H9 (cell line): ENCODE measurements at regions not wholly inside any gene's neighbourhood (a gene's known extent, or its start where the extent isn't known, plus 50 kb on each side); places are given as distances from the start of the nearest gene placed in this dataset.

Experiments used
- DNase-seq: peaks from one replicate; pipeline ENCODE4 v3.0.0-alpha.2; 2017
- H2AFZ ChIP-seq: one replicate; pipeline ENCODE4 v1.6.1; 2013; ENCODE audit warnings: mild to moderate bottlenecking, low read length, control low read depth, moderate library complexity
- H2AK5ac ChIP-seq: 2 replicates; pipeline ENCODE4 v1.6.1; 2013; ENCODE audit warnings: low read length, control low read depth, mixed read lengths; ENCODE audit not compliant: insufficient read length
- H2BK120ac ChIP-seq: one replicate; pipeline ENCODE4 v1.6.1; 2013; ENCODE audit warnings: low read depth, mild to moderate bottlenecking, low read length, control low read depth, inconsistent platforms; ENCODE audit not compliant: poor library complexity, severe bottlenecking
- H2BK12ac ChIP-seq: 2 replicates; pipeline ENCODE4 v1.6.1; 2013; ENCODE audit warnings: low read length, control low read depth, mixed read lengths, low read depth; ENCODE audit not compliant: insufficient read length
- H2BK15ac ChIP-seq: 2 replicates; pipeline ENCODE4 v1.6.1; 2013; ENCODE audit warnings: low read depth, low read length, control low read depth
- H2BK20ac ChIP-seq: one replicate; pipeline ENCODE4 v1.6.1; 2013; ENCODE audit warnings: low read depth, mild to moderate bottlenecking, low read length, control low read depth, inconsistent platforms; ENCODE audit not compliant: poor library complexity, severe bottlenecking
- H2BK5ac ChIP-seq: 2 replicates; pipeline ENCODE4 v1.6.1; 2013; ENCODE audit warnings: low read length, control low read depth, mixed read lengths; ENCODE audit not compliant: insufficient read length
- H3K14ac ChIP-seq: 2 replicates; pipeline ENCODE4 v1.6.1; 2013; ENCODE audit warnings: low read length, control low read depth; ENCODE audit not compliant: insufficient read depth
- H3K18ac ChIP-seq: 2 replicates; pipeline ENCODE4 v1.6.1; 2013; ENCODE audit warnings: low read depth, mild to moderate bottlenecking, mixed read lengths, low read length, control low read depth; ENCODE audit not compliant: insufficient read length
- H3K23ac ChIP-seq: 2 replicates; pipeline ENCODE4 v1.6.1; 2013; ENCODE audit warnings: low read length, control low read depth, mixed read lengths, low read depth; ENCODE audit not compliant: insufficient read length
- H3K23me2 ChIP-seq: 2 replicates; pipeline ENCODE4 v1.6.1; 2013; ENCODE audit warnings: low read depth, mild to moderate bottlenecking, mixed read lengths, low read length, control low read depth; ENCODE audit not compliant: insufficient read length, poor library complexity, severe bottlenecking
- H3K27ac ChIP-seq: 2 replicates; pipeline ENCODE4 v1.5.1; 2013; ENCODE audit warnings: low read length, control low read depth, mixed read lengths, low read depth; ENCODE audit not compliant: insufficient read length
- H3K27me3 ChIP-seq: 2 replicates; pipeline ENCODE4 v1.6.1; 2013; ENCODE audit warnings: low read length, control low read depth, inconsistent platforms; ENCODE audit not compliant: insufficient read depth
- H3K4ac ChIP-seq: 2 replicates; pipeline ENCODE4 v1.6.1; 2013; ENCODE audit warnings: low read depth, mild to moderate bottlenecking, control low read depth, inconsistent platforms, low read length, moderate library complexity
- H3K4me1 ChIP-seq: 2 replicates; pipeline ENCODE4 v1.6.1; 2013; ENCODE audit warnings: low read length, control low read depth, inconsistent platforms; ENCODE audit not compliant: insufficient read depth
- H3K4me2 ChIP-seq: 2 replicates; pipeline ENCODE4 v1.6.1; 2013; ENCODE audit warnings: low read length, control low read depth, mixed read lengths; ENCODE audit not compliant: insufficient read length, insufficient read depth
- H3K56ac ChIP-seq: 2 replicates; pipeline ENCODE4 v1.6.1; 2013; ENCODE audit warnings: low read depth, mild to moderate bottlenecking, mixed read lengths, low read length, control low read depth; ENCODE audit not compliant: insufficient read length
- H3K79me1 ChIP-seq: 2 replicates; pipeline ENCODE4 v1.6.1; 2013; ENCODE audit warnings: low read depth, mild to moderate bottlenecking, moderate library complexity, low read length, control low read depth, inconsistent platforms; ENCODE audit not compliant: insufficient read depth, poor library complexity, severe bottlenecking
- H3K79me2 ChIP-seq: 2 replicates; pipeline ENCODE4 v1.6.1; 2013; ENCODE audit warnings: low read length, control low read depth, inconsistent platforms; ENCODE audit not compliant: insufficient read depth
- H3K9ac ChIP-seq: 2 replicates; pipeline ENCODE4 v1.6.1; 2013; ENCODE audit warnings: low read length, control low read depth, mixed read lengths; ENCODE audit not compliant: insufficient read length; ENCODE audit errors: extremely low read depth
- H3K9me3 ChIP-seq: one replicate; pipeline ENCODE4 v1.6.1; 2013; ENCODE audit warnings: low read depth, low read length, inconsistent platforms; ENCODE audit not compliant: control insufficient read depth
- H3T11ph ChIP-seq: one replicate; pipeline ENCODE4 v1.6.1; 2013; ENCODE audit warnings: mild to moderate bottlenecking, low read length, control low read depth, inconsistent platforms
- H4K20me1 ChIP-seq: one replicate; pipeline ENCODE4 v1.6.1; 2013; ENCODE audit not compliant: control insufficient read depth, insufficient read length, insufficient read depth
- H4K5ac ChIP-seq: 2 replicates; pipeline ENCODE4 v1.6.1; 2013; ENCODE audit warnings: low read depth, mild to moderate bottlenecking, mixed read lengths, low read length, control low read depth; ENCODE audit not compliant: insufficient read length
- H4K8ac ChIP-seq: replicated peaks from 2 replicates; pipeline ENCODE4 v1.6.1; 2013; ENCODE audit warnings: low read length, control low read depth, mixed read lengths, low read depth; ENCODE audit not compliant: insufficient read length
- H4K91ac ChIP-seq: 2 replicates; pipeline ENCODE4 v1.6.1; 2013; ENCODE audit warnings: low read depth, mild to moderate bottlenecking, moderate library complexity, mixed read lengths, low read length, control low read depth; ENCODE audit not compliant: insufficient read length
- H3K27ac Mint-ChIP-seq, 3 experiments: 2 replicates in 2 of 3; 3 replicates in 1 of 3; pipeline ENCODE4 v1.8.0; 2020 to 2021; ENCODE audit warnings: mixed read lengths in 3 of 3, mild to moderate bottlenecking in 1 of 3, moderate library complexity in 1 of 3
- H3K27me3 Mint-ChIP-seq: 2 replicates; pipeline ENCODE4 v1.8.0; 2021; ENCODE audit warnings: low read depth, mild to moderate bottlenecking, moderate library complexity, mixed read lengths
- H3K36me3 Mint-ChIP-seq, 3 experiments: 2 replicates in 2 of 3; 3 replicates in 1 of 3; pipeline ENCODE4 v1.8.0; 2020 to 2021; ENCODE audit warnings: low read depth in 3 of 3, mixed read lengths in 3 of 3; ENCODE audit not compliant: insufficient read depth in 1 of 3
- H3K4me1 Mint-ChIP-seq, 2 experiments: 2 replicates each; pipeline ENCODE4 v1.8.0; 2020; ENCODE audit warnings: mixed read lengths in 2 of 2
- H3K4me3 Mint-ChIP-seq, 2 experiments: 2 replicates in 1 of 2; 3 replicates in 1 of 2; pipeline ENCODE4 v1.8.0; 2020 to 2021; ENCODE audit warnings: mild to moderate bottlenecking in 2 of 2, mixed read lengths in 2 of 2, moderate library complexity in 1 of 2
- H3K9me3 Mint-ChIP-seq, 2 experiments: 2 replicates in 1 of 2; 3 replicates in 1 of 2; pipeline ENCODE4 v1.8.0; 2020; ENCODE audit warnings: mild to moderate bottlenecking in 2 of 2, mixed read lengths in 2 of 2, moderate library complexity in 1 of 2
- CTCF ChIP-seq: fragments of 200-600 bp; sonication (generic); conservative IDR thresholded peaks from 3 replicates; pipeline ENCODE4 v1.8.0; 2021; ENCODE audit warnings: antibody characterized with exemption, mild to moderate bottlenecking
- WGBS: extraction: QIAGEN DNeasy Blood & Tissue Kit; methylation state at CpG from one replicate; pipeline ENCODE4 v1.1.7; 2013; ENCODE audit warnings: missing lambda C conversion rate, low lambda C conversion rate, mixed read lengths; ENCODE audit not compliant: insufficient read length; ENCODE audit errors: extremely low coverage; 5-methylcytosine and 5-hydroxymethylcytosine counted together

DNA sequence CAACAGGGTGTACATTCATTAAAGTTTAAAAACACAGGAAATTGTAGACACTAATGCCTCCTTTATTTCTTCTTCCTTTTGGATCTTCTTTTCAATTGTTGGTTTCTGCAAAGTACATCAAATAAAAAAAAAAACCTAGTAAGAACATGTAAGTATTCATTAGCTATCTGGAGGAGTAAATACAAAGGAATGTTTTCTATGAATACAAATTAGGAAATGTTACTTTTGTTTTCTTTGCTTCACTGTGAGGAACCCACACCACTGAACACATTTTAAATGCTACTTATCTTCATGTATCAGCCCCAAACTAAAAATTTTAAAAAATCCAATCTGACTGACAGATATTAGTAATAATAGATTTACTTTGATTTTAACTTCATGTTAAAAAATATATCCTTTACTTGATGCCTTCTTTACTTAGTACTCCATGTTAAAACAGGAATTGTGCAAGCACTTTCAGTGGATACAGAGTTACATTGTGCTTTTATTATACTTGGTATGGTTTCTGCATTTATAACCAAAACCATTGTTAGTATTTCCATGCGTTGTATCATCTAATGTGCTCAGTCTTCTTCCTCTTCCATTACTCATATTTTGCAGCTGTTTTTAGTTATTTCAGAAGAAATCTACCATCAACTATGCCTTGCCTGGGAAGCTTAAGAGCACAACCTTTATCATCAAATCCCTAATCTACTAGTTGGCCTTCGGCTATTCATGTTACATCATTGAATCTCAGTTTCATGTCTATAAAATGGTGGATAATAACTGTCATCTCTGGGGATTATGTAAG is 236.9 kb upstream of the DPYD start:
- Histone ChIP-seq H4K8ac (no peak overlapping the region), H3K9ac (no peak overlapping the region), H3K4me2 (no peak overlapping the region), H3K23me2 (no peaks in the 10 kb centered on the region), H4K20me1 (no peaks in the 10 kb centered on the region), H2BK120ac (no peak overlapping the region), H3K27ac (no peak overlapping the region), H3K14ac (no peak overlapping the region), H4K91ac (no peak overlapping the region), H3K4me1 (no peaks in the 10 kb centered on the region), H2BK12ac (no peak overlapping the region), H4K5ac (no peak overlapping the region), H2AK5ac (no peak overlapping the region), H2BK20ac (no peak overlapping the region), H3K4ac (no peak overlapping the region), H3K9me3 (no peaks in the 10 kb centered on the region), H3K79me2 (no peaks in the 10 kb centered on the region), H2BK15ac (no peak overlapping the region), H3T11ph (no peak overlapping the region), H3K18ac (no peak overlapping the region), H2AFZ (no peak overlapping the region), H3K56ac (no peak overlapping the region), H2BK5ac (no peak overlapping the region), H3K79me1 (no peaks in the 10 kb centered on the region), H3K27me3 (no peaks in the 10 kb centered on the region), H3K23ac (no peak overlapping the region)
- Mint-ChIP-seq H3K9me3 (peaks cover 14 to 19% of the 10 kb centered on the region in 2 experiments; a peak in 3 of 5 replicates), H3K4me3 (no peak overlapping the region), H3K27ac (no peak overlapping the region; a peak in 1 of 7 replicates), H3K27me3 (no peaks in the 10 kb centered on the region), H3K36me3 (peaks cover 0 to 7% (median 0%) of the 10 kb centered on the region in 3 experiments; a peak in 2 of 7 replicates), H3K4me1 (no peaks in the 10 kb centered on the region)
- no peak for TF ChIP-seq CTCF
- no CpG with 5 or more reads among the region's 2 CpGs for WGBS
- no peak for DNase-seq
